A549 (cell line): ENCODE measurements at regions not wholly inside any gene's neighbourhood (a gene's known extent, or its start where the extent isn't known, plus 50 kb on each side); places are given as distances from the start of the nearest gene placed in this dataset.
"Not testable (repeated sequence)": the region's sequence is repeated elsewhere in the genome, so short reads cannot be mapped to it uniquely, and the experiment has no call there.

Experiments used
- ATAC-seq, 2 experiments: fragments of 200-7000 bp in 1 of 2; fragments of >200 bp in 1 of 2; cut with Nextera tagmentation in 1 of 2; cut with Tn5 transposase in 1 of 2; 3 replicates each; pipeline versions ENCODE4 v1.8.0 to v1.9.1; 2018 to 2020; ENCODE audit warnings: mild to moderate bottlenecking in 1 of 2, moderate library complexity in 1 of 2
- CTCF ChIA-PET: fragments of 300-600 bp; sonication (Branson Sonifier 250); formaldehyde crosslinking; extraction: SDS; loops from one replicate; lab custom pipeline; 2021; ENCODE audit warnings: antibody characterized with exemption, inconsistent platforms; lab: Yijun Ruan, JAX
- POLR2A ChIA-PET: fragments of 350-600 bp; formaldehyde crosslinking; extraction: SDS; loops from one replicate; lab custom pipeline; 2021; ENCODE audit warnings: antibody characterized with exemption, inconsistent platforms; lab: Yijun Ruan, JAX
- DNase-seq, 2 experiments: peaks; one replicate each; pipeline versions ENCODE4 v3.0.0 to v3.0.0-alpha.2; 2011 to 2016; ENCODE audit warnings: low read depth in 1 of 2, low spot score in 1 of 2
- FAIRE-seq: peaks from 2 replicates; lab custom pipeline; 2011; peaks lifted over from hg19 to GRCh38; lab: Jason Lieb, UNC
- H3K27ac ChIP-seq, 2 experiments: fragments of >200 bp; sonication (Bioruptor Twin); formaldehyde crosslinking; 3 replicates each; pipeline ENCODE4 v1.5.1; 2016 to 2017
- H3K4me1 ChIP-seq: fragments of >200 bp; sonication (Bioruptor Twin); formaldehyde crosslinking; 3 replicates; pipeline ENCODE4 v1.6.1; 2016
- H3K4me2 ChIP-seq: fragments of >200 bp; sonication (Bioruptor Twin); formaldehyde crosslinking; 3 replicates; pipeline ENCODE4 v1.6.1; 2016
- H3K4me3 ChIP-seq: fragments of >200 bp; sonication (Bioruptor Twin); formaldehyde crosslinking; 3 replicates; pipeline ENCODE4 v1.5.1; 2016
- H3K9me3 ChIP-seq: fragments of >200 bp; sonication (Bioruptor Twin); formaldehyde crosslinking; 3 replicates; pipeline ENCODE4 v1.6.1; 2016
- CBX2 ChIP-seq: fragments of 200-600 bp; sonication (generic); IDR thresholded peaks from 2 replicates; pipeline ENCODE4 v1.6.1; 2016; ENCODE audit warnings: low read depth, mild to moderate bottlenecking, borderline replicate concordance
- CHD4 ChIP-seq: fragments of 200-600 bp; sonication (generic); IDR thresholded peaks from 2 replicates; pipeline ENCODE4 v1.6.1; 2016; ENCODE audit warnings: antibody characterized with exemption, mild to moderate bottlenecking, borderline replicate concordance
- E2F6 ChIP-seq: IDR thresholded peaks from 2 replicates; pipeline ENCODE4 v1.6.1; 2012; ENCODE audit warnings: low read depth, borderline replicate concordance
- EHMT2 ChIP-seq: fragments of 200-600 bp; sonication (generic); IDR thresholded peaks from 2 replicates; pipeline ENCODE4 v1.6.1; 2016; ENCODE audit warnings: antibody characterized with exemption, low read depth, mild to moderate bottlenecking, moderate library complexity
- FOSL2 ChIP-seq, 2 experiments: fragments of 450-650 bp in 1 of 2; fragments of >200 bp in 1 of 2; sonication (Bioruptor Twin) in 1 of 2; formaldehyde crosslinking; IDR thresholded peaks; 2 replicates each; pipeline versions ENCODE4 v1.5.0 to v1.6.1; 2016 to 2020; ENCODE audit warnings: mild to moderate bottlenecking in 1 of 2, moderate library complexity in 1 of 2
- MAFK ChIP-seq: fragments of 450-650 bp; IDR thresholded peaks from 2 replicates; pipeline ENCODE4 v1.6.1; 2014; ENCODE audit not compliant: partially characterized antibody
- MYC ChIP-seq: IDR thresholded peaks from 2 replicates; pipeline ENCODE4 v1.6.1; 2012; ENCODE audit warnings: mild to moderate bottlenecking, inconsistent platforms, low read length, improper control_type of control experiment, borderline replicate concordance
- NR3C1 ChIP-seq: fragments of >200 bp; sonication (Bioruptor Twin); formaldehyde crosslinking; IDR thresholded peaks from 3 replicates; pipeline ENCODE4 v1.6.1; 2017
- PHF8 ChIP-seq: fragments of 200-600 bp; sonication (generic); IDR thresholded peaks from 2 replicates; pipeline ENCODE4 v1.6.1; 2016; ENCODE audit warnings: low read depth, mild to moderate bottlenecking, antibody characterized with exemption, moderate library complexity, borderline replicate concordance
- RNF2 ChIP-seq: fragments of 200-600 bp; sonication (generic); IDR thresholded peaks from 2 replicates; pipeline ENCODE4 v1.6.1; 2016; ENCODE audit warnings: low read depth, mild to moderate bottlenecking, antibody characterized with exemption, moderate library complexity, borderline replicate concordance
- TFCP2L1 ChIP-seq: fragments of 250-450 bp; sonication (Bioruptor Pico); IDR thresholded peaks from 2 replicates; pipeline ENCODE4 v1.5.0; 2021; ENCODE audit warnings: mild to moderate bottlenecking
- TP53 ChIP-seq: fragments of 250-450 bp; sonication (Bioruptor Pico); IDR thresholded peaks from 2 replicates; pipeline ENCODE4 v1.5.0; 2021; ENCODE audit warnings: mild to moderate bottlenecking, moderate library complexity
- ZNF302 ChIP-seq: fragments of 250-450 bp; sonication (Bioruptor Pico); IDR thresholded peaks from 2 replicates; pipeline ENCODE4 v1.9.0; 2021; ENCODE audit warnings: inconsistent platforms, mild to moderate bottlenecking, moderate library complexity
- ZSCAN20 ChIP-seq: fragments of 250-450 bp; sonication (Bioruptor Pico); IDR thresholded peaks from 2 replicates; pipeline ENCODE4 v1.8.0; 2022; ENCODE audit warnings: mild to moderate bottlenecking, moderate library complexity
- WGBS: methylation state at CpG from one replicate; pipeline ENCODE4 v1.1.6; 2017; ENCODE audit errors: missing lambda C conversion rate; 5-methylcytosine and 5-hydroxymethylcytosine counted together
- TF ChIP-seq, protein P1 (sequence below): fragments of 450-650 bp; IDR thresholded peaks from 2 replicates; pipeline ENCODE4 v1.6.1; 2014; ENCODE audit warnings: antibody characterized with exemption

DNA sequence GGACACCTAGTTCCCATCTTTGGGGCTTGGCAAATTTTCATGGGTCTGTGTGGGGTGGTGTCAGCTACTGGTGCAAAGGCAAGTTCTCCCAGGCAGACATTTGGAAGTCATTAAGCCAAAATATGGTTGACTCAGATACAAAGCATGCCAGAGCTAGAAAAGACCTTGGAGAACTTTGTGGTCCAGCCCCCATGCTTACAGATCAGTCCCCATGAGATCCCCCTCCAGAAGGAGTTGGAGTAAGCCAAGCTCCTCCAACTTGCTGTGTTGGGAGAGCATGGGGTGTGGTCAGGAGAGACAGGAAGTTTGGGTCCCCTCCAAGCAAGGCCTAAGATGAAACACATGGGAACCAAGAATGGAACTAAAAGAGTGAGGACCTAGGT, 224.5 kb downstream of the CYP26B1 start:
- no peak for TF ChIP-seq RNF2
- TF ChIP-seq PHF8: no peak
- TF ChIP-seq MYC: no peak
- TF ChIP-seq NR3C1: no peak
- Histone ChIP-seq H3K9me3 (peaks cover 19% of the 10 kb centered on the region), H3K4me3 (no peak overlapping the region), H3K4me1 (peaks cover 6% of the 10 kb centered on the region; the same call in 1 of the 3 replicates), H3K4me2 (no peak overlapping the region), H3K27ac (no peak overlapping the region)
- DNase-seq (no peak), FAIRE-seq (no peak), ATAC-seq (no peak)
- CTCF ChIA-PET: interaction anchor here (0.8 to 8.6 kb wide), 41 partner anchors 7 to 1264 kb away, joined by 3 to 159 read pairs (median 6); no protein-coding TSS in a partner anchor
- POLR2A ChIA-PET: no interaction called here

GRCh38 chr2:71922499-71923142, 225.0 kb downstream of the CYP26B1 start:
- Histone ChIP-seq H3K4me1 (peaks cover 6% of the 10 kb centered on the region; the same call in 1 of the 3 replicates), H3K4me2 (no peak overlapping the region), H3K27ac (no peak overlapping the region), H3K4me3 (no peak overlapping the region), H3K9me3 (peaks cover 24% of the 10 kb centered on the region)
- no peak for FAIRE-seq
- ChIA-PET CTCF (interaction anchor here (1.1 to 8.6 kb wide), 19 partner anchors 7 to 824 kb away, joined by 3 to 159 read pairs (median 9); no protein-coding TSS in a partner anchor), POLR2A (no interaction called here)
- DNase-seq: no peak
- no peak for ATAC-seq
- WGBS: 59% methylated on average over 7 of the region's 7 CpGs
- TF ChIP-seq E2F6: no peak
- no peak for TF ChIP-seq MAFK

- ChIA-PET POLR2A (no interaction called here), CTCF (interaction anchor here (1.3 to 8.6 kb wide), 8 partner anchors 10 to 824 kb away, joined by 3 to 159 read pairs (median 14); no protein-coding TSS in a partner anchor)
- Histone ChIP-seq H3K4me3 (no peak overlapping the region), H3K27ac (no peak overlapping the region), H3K9me3 (peaks cover 29% of the 10 kb centered on the region), H3K4me1 (peaks cover 6% of the 10 kb centered on the region; the same call in 1 of the 3 replicates), H3K4me2 (no peak overlapping the region)
- WGBS: 69% methylated on average over 2 of the region's 2 CpGs
- ATAC-seq (no peak), FAIRE-seq (no peak), DNase-seq (no peak)
- TF ChIP-seq CBX2 (no peak), MYC (no peak), CHD4 (no peak), NR3C1 (no peak), EHMT2 (no peak), TP53 (no peak), FOSL2 (IDR thresholded peaks at IDR 0.05) (no peak), FOSL2 (CRISPR knock-in tag; IDR thresholded peaks at IDR 0.05) (no peak), ZSCAN20 (CRISPR knock-in tag) (no peak), TFCP2L1 (CRISPR knock-in tag) (no peak), ZNF302 (no peak)
- TF ChIP-seq, protein P1, sequence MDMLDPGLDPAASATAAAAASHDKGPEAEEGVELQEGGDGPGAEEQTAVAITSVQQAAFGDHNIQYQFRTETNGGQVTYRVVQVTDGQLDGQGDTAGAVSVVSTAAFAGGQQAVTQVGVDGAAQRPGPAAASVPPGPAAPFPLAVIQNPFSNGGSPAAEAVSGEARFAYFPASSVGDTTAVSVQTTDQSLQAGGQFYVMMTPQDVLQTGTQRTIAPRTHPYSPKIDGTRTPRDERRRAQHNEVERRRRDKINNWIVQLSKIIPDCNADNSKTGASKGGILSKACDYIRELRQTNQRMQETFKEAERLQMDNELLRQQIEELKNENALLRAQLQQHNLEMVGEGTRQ: no peak
These were observed 225.6 kb downstream of the CYP26B1 start for GRCh38 chr2:71922091-71922490.

GRCh38 chr2:71920819-71921218, 226.8 kb downstream of the CYP26B1 start:
- peaks cover 38% of the 10 kb centered on the region for H3K9me3 ChIP-seq
- H3K4me3 ChIP-seq, FAIRE-seq, ATAC-seq, H3K27ac ChIP-seq, H3K4me2 ChIP-seq, H3K4me1 ChIP-seq, POLR2A ChIA-PET, DNase-seq: not testable (repeated sequence)
- CTCF ChIA-PET: interaction anchor here (0.6 to 8.6 kb wide), 8 partner anchors 12 to 825 kb away, joined by 3 to 159 read pairs (median 8); no protein-coding TSS in a partner anchor
- 27% methylated on average over 5 of the region's 5 CpGs for WGBS
